ENCODE measurements at regions not wholly inside any gene's neighbourhood (a gene's known extent, or its start where the extent isn't known, plus 50 kb on each side); places are given as distances from the start of the nearest gene placed in this dataset.

DNA sequence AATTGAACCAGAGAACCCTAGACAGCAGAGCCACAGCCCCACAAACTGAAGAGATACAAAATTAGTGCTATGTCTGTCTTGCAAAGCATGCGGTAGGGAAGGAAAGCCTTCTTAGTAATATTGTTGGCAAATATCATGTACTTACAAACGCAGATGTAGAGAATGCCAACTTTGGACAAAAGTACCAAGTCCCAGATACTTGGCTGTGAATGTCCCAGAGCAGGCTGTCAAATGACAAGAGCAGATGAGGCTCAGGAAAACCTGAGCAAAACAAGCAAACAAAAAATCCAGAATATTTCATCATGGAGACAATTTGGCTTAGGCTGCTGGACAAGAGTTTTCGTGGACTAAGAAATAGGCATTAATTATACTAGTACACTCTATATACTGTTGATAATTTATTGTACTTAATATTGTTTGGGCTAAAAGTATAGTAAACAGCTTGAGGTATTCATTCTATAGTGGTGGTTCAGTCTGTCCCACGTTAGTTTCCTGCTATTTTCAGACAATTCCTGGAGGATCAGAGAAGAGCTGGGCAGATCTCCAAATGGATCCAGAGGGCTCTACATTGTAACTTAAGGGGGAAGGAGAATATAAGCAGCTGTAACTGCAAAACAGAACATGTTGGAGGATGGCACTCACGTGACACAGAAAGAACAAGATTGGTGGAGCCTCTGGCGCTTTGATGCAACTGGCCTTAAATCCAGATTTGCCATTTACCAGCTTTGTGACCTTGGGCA is 329.8 kb downstream of the ATP23 start:
- no peak for DNase-seq

DNA sequence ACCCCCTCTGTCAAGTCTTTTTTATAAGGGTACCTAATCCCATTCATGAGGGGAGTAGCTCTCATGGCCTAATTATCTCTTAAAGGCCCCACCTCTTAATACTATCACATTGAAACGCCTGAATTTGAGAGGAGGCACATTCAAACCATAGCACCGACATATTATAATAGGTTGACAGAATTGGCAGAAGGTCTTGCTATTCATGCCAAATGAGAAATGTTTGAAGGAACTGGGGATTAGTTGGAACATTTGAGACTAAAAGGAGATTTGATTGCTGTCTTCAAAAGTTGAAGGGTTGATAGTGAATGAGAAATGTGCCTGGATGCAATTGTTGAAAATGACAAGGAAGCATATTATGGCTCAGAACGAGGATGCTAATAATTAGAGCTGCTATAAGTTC is 331.1 kb downstream of the ATP23 start:
- no peak for DNase-seq

DNA sequence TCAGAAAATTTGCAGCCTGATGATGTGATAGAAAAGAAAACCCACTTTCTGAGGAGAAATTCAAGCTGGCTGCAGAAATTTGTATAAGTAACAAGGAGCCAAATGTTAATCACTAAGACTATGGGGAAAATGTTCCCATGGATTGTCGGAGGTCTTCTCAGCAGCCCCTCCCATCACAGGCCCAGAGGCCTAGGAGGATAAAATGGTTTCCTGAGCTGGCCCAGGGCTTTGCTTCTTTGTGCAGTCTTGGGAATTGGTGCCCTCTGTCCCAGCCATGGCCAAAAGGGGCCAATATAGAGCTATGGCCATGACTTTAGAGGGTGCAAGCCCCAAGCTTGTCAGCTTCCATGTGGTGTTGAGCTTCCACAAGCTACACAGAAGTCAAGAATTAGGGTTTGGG is 335.9 kb downstream of the ATP23 start:
- DNase-seq: no peak

DNA sequence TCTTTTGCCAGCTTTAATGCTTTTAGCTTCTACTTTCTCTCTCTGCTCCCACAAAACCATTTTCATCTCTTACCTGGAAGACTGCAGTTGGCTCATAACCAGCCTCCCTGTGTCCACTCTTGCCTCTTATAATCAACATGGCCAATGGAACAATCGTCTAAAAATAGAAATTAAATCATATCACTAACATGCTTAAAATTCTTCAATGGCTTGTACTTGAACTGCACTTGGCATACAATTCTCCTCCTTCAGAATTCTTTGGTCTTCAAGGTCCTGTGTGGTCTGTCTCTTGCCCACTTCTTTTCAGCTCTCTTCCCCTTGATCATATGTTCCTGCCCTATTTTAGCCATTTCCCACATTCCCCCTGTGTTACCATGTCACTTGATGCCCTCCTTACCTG is 342.2 kb downstream of the ATP23 start:
- no peak for DNase-seq

DNA sequence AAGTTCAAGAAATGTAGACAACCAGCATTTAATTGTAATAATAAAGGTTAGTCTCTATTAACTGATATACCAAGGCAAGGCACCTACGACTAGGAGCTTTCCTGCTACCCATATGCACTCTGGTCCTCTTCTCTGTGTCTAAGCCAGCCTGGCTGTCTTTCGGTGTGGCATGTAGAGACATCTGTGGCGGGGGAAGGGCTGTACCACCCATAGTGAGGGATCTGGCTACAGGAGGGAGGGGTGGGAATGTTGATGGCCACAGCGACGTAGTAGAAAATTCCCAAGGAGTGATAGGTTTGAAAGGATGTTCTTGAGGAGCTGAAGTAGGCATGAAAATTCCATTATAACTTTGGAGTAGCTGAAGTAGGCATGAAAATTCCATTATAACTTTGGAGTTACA is 344.2 kb downstream of the ATP23 start:
- no peak for DNase-seq

DNA sequence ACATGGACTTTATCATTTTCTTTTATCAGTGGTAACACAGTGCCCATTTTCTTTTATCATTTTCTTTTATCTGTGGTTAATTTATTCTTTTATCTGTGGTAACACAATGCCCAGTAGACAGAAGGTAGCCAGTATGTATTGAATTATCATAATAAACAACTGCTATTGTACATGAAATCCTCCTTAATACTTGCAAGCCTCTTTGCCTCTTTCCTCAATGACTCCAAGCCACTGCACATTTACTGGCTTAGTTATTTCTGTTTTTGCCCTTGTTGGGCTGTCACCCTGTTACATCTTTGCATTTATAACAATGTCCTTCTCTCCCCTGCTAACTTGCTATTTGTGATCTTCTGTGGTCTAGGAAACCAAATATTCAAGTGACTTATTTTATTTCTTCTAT is 345.0 kb downstream of the ATP23 start:
- no peak for DNase-seq

DNA sequence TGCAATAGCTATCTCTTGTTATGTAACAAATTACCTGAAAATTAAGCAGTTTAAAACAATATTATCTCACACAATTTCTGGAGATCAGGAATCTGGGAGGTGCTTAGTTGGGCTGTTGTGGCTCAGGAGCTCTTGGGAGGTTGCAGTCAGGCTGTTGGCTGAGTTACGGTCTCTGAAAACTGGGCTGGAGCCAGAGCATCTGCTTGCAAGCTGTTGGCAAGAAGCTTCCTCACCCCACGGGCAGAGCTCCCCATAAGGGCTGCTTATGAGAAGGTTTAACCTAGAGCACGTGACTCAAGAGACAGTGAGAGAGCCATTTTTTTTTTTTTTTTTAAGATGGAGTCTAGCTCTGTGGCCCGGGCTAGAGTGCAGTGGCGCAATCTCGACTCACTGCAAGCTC is 346.8 kb downstream of the ATP23 start:
- no peak for DNase-seq

DNA sequence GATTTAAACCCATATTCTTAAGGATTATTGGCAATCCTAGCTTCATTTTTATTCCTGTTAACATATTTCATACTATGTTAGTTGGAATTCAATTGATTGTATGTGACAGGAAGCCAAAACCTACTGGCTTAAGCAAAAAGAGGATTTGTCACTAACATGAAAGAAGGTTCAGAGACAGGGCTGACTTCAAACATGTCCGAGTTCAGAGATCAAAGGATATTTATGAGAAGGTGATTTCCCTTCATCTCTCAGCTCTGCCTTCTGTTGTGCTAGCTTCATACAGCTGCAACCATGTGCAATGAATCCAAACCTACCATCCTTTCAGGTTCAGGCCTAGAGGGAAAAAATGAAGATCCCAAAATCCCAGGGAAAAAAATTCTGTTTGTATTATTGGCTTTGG is 349.7 kb downstream of the ATP23 start:
- DNase-seq: no peak

DNA sequence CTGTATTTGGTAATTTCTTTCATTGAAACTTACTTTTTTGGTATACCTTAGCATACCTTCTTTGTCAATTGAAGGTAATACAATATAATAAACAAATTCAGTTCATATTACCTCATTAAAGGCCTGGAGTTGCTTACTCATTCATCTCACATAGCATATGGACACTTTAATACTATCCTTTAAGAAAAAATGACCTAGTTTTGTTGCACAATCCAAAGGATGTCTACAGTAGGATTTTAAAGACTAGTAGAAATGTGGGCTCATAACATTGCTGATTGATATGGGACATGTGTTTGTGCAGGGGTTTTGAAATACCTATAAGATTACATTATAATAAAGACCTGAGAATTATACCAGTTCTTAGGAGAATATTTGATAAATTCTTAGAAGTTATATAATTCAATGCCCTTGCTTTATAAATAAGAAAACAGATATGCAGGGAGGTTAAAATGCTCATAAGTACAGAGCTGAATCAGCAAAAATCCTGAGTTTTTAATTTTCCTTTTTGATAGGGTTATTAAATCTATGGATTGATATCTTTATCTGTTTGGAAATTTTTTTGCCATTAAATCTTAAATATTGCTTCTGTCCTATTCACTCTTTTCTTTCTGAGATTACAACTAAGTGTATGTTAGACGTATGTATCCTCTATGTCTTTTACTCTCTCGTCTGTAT is 352.1 kb downstream of the ATP23 start:
- no peak for DNase-seq

DNA sequence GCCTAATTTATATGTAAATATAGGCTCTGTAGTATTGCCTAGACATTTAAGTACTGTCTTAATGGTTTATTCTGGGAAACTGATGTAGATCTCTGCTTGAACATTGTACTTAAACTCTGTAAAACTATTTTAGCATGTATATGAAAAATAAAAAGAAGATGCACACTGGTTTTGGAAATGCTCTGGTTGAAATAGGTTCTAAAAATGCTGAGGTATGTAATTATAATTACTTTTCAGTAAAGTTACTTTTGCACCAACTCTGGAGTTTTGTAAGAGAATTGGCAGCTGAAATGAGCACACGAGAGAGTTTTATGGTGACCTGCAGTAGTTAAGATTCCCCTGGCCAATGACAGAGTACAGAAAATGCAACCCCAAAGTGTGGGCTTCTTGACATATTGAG is 353.9 kb downstream of the ATP23 start:
- DNase-seq: no peak

DNA sequence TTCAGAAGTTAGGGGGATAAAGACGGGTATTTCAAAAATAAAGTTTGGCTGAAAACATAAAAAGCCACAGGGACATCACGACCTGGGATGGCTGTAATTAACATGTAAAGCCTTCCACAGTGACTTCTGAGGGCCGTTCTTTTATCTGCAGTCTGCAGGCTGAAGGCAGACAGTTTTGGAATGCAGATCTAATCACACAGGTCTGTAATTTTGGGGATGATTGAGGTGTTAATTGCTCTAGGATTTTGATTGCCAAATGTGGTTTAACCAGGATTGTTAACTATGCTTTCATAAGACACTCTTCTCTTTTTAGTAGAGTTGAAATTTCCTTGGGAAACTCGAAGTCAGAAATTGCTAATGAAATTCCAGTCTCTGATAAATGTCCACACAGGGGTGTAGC is 355.5 kb downstream of the ATP23 start:
- DNase-seq: no peak

DNA sequence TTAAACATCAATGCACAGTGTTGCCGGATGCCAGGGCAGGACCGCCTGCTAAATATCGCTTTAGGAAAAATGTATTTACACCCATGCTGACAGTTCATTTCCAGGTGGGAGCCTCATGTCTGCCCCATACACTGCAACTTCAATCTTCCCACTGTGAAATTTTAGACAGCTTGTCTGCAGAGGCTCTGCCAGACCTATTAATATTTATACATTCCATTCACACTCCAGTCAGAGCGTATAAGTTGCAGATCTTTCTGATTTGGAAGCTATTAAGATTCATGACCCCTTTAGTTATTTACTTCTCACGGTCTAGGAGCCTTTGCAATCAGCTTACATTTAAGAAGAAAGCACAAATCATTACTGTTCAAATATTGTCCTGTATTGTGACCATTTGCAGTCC is 357.4 kb downstream of the ATP23 start:
- no peak for DNase-seq

DNA sequence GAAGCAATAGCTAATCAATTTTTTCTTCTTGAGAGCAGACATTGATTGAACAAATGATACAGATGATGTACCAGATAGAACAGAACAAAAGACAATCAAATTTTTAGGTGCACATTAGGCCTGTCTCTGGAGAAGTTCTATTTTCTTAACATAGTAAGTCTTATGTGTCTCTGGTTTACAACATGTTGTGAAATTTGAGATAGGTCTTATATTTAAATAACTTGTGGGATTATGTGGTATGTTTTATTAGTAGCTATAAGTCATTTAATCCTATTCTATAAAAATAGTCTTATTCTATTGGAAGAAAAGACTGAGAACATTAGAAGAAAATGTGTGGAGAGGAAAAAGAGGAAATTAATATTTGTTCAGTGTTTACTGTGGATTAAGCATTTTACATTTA is 358.0 kb downstream of the ATP23 start:
- DNase-seq: no peak

DNA sequence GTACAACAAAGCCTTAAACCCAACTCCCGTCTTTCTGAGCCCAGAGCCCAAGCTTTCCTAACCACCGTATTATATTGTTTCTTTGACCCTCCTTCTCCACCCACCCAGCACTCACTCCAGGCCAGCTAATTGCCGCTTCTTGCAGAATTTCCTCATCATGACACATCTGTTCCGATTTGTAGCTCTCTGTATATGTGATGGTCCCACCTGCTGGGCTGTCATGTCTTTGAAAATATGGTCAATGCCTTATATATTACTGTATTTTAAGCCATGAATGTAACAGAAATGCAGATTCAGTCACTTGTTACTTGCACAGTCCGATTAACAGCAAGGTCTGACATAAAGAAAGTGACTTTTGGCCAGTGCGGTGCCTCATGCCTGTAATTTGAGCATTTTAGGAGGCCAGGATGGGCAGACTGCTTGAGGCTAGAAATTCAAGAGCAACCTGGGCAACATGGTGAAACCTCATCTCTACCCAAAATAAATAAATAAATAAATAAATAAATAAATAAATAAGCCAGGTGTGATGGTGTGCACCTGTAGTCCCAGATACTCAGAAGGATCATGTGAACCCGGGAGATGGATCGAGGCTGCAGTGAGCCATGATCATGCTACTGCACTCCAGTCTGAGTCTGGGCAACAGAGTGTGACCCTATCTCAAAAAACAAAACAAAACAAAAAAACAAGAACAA is 359.8 kb downstream of the ATP23 start:
- DNase-seq: no peak

DNA sequence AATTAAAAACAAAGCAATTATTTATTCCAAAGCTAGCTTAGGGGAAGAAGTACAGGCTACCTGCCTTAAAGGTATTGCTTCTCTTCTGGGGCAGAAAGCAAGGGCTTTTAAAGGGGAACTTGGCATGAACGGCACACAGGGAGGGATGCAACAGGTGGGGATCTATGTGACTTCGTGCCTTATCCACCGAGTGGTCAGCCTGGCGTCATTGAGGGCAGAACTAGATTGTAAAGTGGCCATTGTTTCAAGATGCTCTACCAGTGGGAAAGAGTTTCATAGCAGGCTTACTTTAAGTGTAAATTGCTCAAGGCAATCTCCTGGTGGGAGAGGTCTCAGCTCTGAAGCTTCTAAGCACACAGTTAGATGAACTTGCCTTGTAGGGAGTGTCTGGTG is 360.4 kb downstream of the ATP23 start:
- DNase-seq: no peak

DNA sequence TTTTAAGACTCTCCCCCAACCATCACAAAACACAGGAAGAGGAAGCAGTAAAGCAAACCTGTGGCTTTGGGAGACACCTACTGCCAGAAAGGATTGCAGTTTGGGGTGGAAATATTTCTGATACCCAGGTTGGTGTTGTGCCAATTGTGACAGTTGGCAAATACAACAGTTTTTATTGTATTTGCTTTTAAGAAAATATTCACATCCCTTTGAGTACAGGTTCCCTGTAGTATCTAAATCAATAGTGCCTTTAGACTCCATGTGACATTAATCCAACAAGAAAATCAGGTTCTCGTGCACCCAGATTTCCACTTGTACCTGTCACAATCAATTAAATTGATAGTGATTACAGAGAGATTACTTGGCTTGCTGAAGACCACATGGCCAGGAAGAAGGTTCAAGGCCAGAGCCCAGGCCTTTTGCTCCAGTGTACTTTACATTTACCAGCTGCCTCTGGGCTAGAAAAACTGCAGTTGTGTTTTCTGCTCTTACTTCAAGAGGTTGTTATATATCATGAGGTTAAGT is 361.2 kb downstream of the ATP23 start:
- no peak for DNase-seq

DNA sequence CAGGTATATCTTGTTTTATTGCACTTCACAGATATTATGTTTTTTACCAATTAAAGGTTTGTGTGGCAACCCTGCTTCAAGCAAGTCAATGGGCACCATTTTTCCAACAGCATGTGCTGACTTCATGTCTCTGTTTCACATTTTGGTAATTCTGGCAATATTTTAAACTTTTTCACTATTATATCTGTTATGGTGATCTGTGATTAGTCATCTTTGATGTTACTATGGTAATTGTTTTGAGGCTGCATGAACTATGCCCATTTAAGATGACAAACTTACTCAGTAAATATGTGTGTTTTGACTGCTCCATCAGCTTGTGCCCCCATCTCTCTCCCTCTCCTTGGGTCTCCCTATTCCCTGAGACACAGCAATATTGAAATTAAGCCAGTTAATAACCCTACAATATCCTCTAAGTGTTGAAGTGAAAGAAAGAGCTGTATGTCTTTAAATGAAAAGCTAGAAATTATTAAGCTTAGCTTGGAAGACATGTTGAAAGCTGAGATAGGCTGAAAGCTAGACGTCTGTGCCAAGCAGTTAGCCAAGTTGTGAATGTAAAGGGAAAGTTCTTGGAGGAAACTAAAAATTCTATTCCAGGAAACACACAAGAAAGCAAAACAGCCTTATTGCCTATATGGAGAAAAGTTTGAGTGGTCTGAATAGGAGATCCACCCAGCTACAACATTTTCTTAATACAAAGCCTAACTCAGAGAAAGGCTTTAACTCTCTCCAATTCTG is 365.1 kb downstream of the ATP23 start:
- DNase-seq: no peak

DNA sequence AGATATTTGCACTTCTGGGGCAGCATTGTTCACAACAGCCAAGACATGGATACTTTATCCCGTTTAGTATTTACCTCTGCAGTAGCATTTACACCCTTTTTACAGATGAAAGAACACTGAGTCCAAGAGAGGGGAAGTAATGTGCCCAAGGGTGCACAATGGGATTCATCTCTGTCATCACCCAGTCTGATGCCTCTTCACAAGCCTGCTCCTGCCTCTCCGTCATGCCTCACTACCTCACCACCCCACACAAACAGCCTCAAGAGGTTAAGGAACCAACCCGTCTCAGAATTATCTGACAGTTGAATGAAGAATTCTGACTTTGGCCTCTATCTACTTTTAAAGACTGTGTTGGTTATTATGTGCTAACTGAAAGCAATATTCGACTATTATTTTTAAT is 368.4 kb downstream of the ATP23 start:
- no peak for DNase-seq

DNA sequence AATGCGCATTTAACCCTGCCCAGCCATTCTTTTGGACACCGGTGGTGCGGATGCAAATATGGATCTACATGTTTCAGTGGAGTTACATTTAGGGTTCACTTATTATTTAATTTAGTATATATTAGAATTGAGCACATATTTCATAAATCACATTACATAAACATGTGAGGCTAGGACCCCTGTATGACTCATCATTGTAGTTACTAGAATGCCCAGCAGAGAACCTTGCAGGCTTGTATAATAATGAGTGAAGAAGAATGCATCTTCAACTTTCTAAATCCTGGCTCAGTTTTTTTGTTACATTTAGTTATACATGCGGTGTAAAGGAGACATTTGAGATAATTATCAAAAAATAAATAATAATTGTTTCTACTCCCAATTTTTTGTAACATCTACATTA is 369.0 kb downstream of the ATP23 start:
- no peak for DNase-seq

DNA sequence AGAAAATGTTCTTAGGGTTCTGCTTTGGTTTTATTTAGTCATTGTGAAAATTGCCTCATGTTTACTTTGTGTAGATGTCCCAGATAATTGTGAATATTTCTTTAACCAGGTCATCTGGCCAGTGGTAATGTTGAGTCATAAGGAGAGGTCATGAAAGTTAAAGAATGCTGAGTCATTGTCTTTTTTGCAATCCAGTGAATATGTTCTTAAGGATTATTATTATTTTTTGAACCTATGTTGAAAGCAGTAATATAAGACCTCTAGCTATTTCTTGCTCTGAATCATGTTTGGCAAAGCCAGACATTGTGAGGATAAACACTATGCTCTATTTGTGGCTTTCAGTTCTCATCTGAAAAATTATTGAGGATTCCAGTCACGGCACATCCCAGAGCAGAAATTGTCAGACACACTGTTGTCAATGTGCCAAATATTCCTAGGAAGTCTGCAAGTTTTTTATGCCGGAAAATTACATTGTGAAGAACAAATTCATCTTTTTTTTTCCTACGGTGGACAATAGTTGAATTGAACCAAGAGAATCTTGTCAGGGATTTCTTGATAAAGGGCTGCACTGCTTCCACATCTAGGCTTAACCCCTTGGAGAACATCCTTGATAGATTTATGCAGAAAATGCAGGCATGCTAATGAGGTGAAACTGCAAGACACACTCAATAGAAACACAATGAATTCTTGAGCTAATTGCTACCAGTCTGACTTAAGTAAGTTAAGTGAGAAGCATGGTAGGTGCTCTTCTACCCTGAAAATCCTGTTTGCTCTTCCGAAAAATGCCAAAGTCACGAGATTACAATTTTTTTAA is 369.6 kb downstream of the ATP23 start:
- DNase-seq: no peak

DNA sequence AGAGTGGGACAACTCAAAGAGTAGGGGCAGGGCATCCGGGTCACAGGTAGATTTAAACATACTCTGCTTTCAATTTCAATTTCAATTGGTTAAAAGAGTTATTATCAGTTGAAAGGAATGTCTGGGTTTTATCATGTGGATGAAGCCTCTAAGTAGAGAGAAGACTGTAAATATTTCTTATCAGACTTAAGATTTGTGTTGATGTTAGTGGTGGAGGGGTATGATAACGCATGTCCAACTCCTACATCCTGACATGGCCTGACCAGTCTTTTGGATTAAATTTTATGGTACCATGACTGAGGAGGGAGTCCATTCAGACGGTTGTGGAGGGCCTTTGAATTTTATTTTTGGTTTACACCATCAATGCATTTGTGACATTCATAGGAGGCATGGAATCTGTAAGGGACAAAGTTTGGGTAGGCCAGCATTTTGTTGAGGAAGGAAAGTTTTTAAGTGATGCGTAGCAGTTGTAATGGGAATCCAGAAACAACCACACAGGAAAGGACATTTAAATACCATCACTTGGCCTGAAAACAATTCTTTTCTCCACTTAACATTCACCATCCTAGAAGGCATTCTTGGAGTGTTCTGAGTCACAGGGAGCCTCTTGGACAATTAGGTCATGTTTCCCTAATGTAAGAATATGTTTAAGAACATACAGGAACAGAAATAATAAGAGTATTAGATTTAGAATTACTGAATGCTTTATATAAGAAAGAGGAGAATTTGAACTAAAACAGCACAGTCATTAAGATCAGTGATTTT is 371.9 kb downstream of the ATP23 start:
- no peak for DNase-seq

DNA sequence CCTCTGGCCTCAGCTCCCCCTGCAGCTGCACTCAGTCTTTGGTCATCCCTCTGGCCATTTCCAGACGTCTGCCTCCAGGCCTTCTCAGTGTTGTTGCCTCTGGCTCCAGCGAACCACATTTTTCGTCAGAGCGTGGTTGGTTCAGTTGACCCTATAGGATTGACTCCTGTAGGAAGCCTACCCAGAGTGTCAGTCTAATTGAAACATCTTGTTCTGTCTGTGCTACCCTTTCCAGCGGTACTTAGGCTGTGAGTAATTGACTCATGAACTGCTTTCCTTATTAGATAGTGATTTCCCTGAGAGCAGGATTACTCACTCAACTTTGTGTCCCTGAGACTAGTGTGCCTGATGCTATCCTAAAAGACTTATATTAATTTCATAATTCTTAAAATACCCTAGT is 373.2 kb downstream of the ATP23 start:
- no peak for DNase-seq
